IPS-18a (cell line): ENCODE measurements at regions not wholly inside any gene's neighbourhood (a gene's known extent, or its start where the extent isn't known, plus 50 kb on each side); places are given as distances from the start of the nearest gene placed in this dataset.

Source experiments
- H3K27ac ChIP-seq: one replicate; pipeline ENCODE4 v1.5.1; 2013; ENCODE audit warnings: low read length
- H3K27me3 ChIP-seq: one replicate; pipeline ENCODE4 v1.6.1; 2013; ENCODE audit warnings: mild to moderate bottlenecking, low read length; ENCODE audit not compliant: control insufficient read depth, insufficient read depth
- H3K36me3 ChIP-seq: one replicate; pipeline ENCODE4 v1.6.1; 2013; ENCODE audit warnings: low read depth, low read length; ENCODE audit not compliant: control insufficient read depth
- H3K4me1 ChIP-seq: one replicate; pipeline ENCODE4 v1.6.1; 2013; ENCODE audit warnings: low read depth, low read length; ENCODE audit not compliant: control insufficient read depth
- H3K4me3 ChIP-seq: one replicate; pipeline ENCODE4 v1.5.1; 2013; ENCODE audit warnings: low read length
- H3K9ac ChIP-seq: one replicate; pipeline ENCODE4 v1.6.1; 2013; ENCODE audit warnings: mild to moderate bottlenecking, low read length, moderate library complexity
- H3K9me3 ChIP-seq: one replicate; pipeline ENCODE4 v1.6.1; 2013; ENCODE audit warnings: low read depth, low read length; ENCODE audit not compliant: control insufficient read depth

DNA sequence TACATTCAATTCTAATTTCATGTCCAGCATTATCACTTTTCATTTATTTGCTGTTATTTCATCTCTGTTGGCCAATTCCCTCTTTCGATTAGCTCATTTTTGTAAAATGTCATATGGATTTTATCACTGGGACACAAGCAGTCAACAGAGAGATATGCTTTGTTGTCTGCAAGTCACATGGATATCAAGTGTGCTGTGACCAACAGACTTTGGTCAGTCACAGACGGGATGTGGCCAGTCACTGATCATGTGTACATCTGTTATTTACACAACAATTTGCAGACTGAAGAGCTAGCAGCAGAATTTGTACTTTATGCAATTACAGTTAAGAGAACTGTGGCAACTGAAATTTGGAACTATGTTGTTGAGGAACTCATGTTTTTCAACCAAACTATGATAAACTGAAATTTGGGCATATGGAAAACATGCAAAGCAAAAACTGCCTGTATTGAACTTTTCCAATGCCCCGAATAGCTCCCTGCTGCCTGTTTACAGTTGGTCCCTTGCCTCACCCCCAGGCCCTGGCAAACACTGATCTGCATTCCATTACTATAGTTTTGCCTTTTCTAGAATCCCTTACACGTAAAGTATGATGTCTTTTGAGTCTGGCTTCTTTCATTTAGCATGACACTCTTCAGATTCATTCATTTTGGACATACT, 104.4 kb downstream of the RPL22L1 start:
- no peaks in the 10 kb centered on the region for H3K36me3 ChIP-seq
- no peaks in the 10 kb centered on the region for H3K27me3 ChIP-seq
- H3K4me3 ChIP-seq: no peak overlapping the region
- H3K27ac ChIP-seq: no peak overlapping the region
- no peaks in the 10 kb centered on the region for H3K9me3 ChIP-seq
- no peak overlapping the region for H3K9ac ChIP-seq
- H3K4me1 ChIP-seq: peaks cover 5% of the 10 kb centered on the region

DNA sequence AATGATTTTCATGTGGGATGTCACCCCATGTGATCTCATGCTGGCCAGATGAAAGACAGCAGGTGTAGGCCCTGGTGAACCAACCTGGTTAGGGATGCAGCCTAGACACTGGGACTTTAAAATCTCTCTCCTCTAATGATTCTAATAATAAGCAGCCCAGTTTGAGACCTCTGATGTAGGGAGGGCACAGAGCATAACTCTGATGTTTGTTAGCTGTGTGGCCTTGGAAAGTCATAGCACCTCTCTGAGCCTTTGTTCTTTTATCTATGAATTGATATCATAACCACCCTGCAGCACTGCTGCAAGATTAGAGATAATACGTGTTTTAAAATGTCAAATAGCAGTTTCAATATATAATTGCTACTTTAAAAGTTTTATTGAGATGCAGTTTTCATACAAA, 106.0 kb downstream of the RPL22L1 start:
- H3K36me3 ChIP-seq: no peaks in the 10 kb centered on the region
- H3K9ac ChIP-seq: no peak overlapping the region
- no peak overlapping the region for H3K4me3 ChIP-seq
- H3K27me3 ChIP-seq: no peaks in the 10 kb centered on the region
- no peaks in the 10 kb centered on the region for H3K9me3 ChIP-seq
- H3K27ac ChIP-seq: no peak overlapping the region
- peaks cover 5% of the 10 kb centered on the region for H3K4me1 ChIP-seq

- no peaks in the 10 kb centered on the region for H3K36me3 ChIP-seq
- no peak overlapping the region for H3K4me3 ChIP-seq
- no peak overlapping the region for H3K9ac ChIP-seq
- H3K4me1 ChIP-seq: no peaks in the 10 kb centered on the region
- no peaks in the 10 kb centered on the region for H3K9me3 ChIP-seq
- H3K27me3 ChIP-seq: no peaks in the 10 kb centered on the region
- no peak overlapping the region for H3K27ac ChIP-seq
These were observed 107.9 kb downstream of the RPL22L1 start for GRCh38 chr3:170762064-170762463.

DNA sequence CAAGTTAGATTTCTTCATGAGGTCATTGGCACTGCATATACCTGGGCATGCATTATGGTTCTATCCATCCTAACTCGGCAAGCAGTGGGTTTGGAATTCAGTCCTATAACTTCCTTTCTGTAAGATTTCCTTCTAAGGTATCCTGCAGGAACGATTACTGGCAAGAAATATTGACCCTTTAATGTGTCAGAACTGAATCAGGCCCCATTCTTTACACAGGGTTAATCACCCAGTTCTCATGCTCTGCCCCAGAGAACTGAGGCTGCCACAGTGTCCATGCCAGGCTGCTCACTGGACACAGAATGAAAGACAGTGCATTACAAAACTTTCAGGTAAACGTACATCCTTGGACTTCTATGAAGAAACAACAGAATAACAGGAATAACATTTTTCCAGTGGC, 108.9 kb downstream of the RPL22L1 start:
- Histone ChIP-seq H3K9ac (no peak overlapping the region), H3K27ac (no peak overlapping the region)

DNA sequence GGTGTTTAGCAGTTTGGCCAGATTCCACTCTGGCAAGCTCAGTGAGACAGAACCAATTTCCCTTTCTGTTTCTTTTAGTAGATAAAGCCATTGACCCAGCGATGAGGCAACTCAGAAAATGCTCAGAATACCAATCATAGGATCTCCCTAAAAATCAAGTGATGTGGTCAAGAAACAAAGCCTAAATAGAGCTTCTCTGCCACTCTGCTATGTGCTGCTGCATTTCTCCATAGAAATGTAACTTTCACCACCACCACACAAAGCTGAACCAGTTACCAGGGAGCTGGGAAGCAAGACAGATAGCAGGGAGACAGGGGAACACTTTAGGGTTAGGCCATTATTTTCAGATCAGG, 109.8 kb downstream of the RPL22L1 start:
- Histone ChIP-seq H3K9ac (no peak overlapping the region), H3K27ac (no peak overlapping the region)

More for the DNA sequence above, 108.9 kb downstream of the RPL22L1 start:
- no peak overlapping the region for H3K4me3 ChIP-seq
- H3K4me1 ChIP-seq: no peaks in the 10 kb centered on the region
- no peaks in the 10 kb centered on the region for H3K36me3 ChIP-seq
- H3K9me3 ChIP-seq: no peaks in the 10 kb centered on the region
- H3K27me3 ChIP-seq: no peaks in the 10 kb centered on the region

GRCh38 chr3:170759511-170760173, 110.4 kb downstream of the RPL22L1 start:
- Histone ChIP-seq H3K27ac (no peak overlapping the region), H3K27me3 (no peaks in the 10 kb centered on the region), H3K36me3 (no peaks in the 10 kb centered on the region), H3K4me3 (no peak overlapping the region), H3K9me3 (no peaks in the 10 kb centered on the region), H3K4me1 (no peaks in the 10 kb centered on the region), H3K9ac (no peak overlapping the region)

More for the DNA sequence above, 109.8 kb downstream of the RPL22L1 start:
- Histone ChIP-seq H3K4me1 (no peaks in the 10 kb centered on the region), H3K27me3 (no peaks in the 10 kb centered on the region), H3K36me3 (no peaks in the 10 kb centered on the region), H3K4me3 (no peak overlapping the region), H3K9me3 (no peaks in the 10 kb centered on the region)

- Histone ChIP-seq H3K4me1 (no peaks in the 10 kb centered on the region), H3K4me3 (no peak overlapping the region), H3K9me3 (no peaks in the 10 kb centered on the region), H3K27me3 (no peaks in the 10 kb centered on the region), H3K9ac (no peak overlapping the region), H3K27ac (no peak overlapping the region), H3K36me3 (no peaks in the 10 kb centered on the region)
These were observed 113.0 kb downstream of the RPL22L1 start for GRCh38 chr3:170757038-170757437.

DNA sequence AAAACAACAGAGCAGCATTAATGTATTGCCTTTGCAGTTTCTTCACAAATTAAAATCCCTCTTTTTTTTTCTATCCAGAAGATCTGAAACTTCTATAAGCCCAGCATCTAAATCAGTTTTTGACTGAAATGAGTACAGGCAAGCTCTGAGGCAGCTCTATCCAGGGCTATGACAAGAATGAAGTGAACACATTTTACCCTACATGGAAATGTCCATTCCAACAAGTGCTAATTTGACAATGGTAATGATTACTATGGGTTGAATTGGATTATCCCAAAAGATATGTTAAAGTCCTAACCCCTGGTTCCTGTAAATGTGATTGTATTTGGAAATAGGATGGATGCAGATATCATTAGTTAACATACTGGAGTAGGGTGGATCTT, 115.7 kb downstream of the RPL22L1 start:
- Histone ChIP-seq H3K27ac (no peak overlapping the region), H3K27me3 (no peaks in the 10 kb centered on the region), H3K9ac (no peak overlapping the region), H3K9me3 (no peaks in the 10 kb centered on the region), H3K4me1 (no peaks in the 10 kb centered on the region), H3K4me3 (no peak overlapping the region), H3K36me3 (no peaks in the 10 kb centered on the region)

DNA sequence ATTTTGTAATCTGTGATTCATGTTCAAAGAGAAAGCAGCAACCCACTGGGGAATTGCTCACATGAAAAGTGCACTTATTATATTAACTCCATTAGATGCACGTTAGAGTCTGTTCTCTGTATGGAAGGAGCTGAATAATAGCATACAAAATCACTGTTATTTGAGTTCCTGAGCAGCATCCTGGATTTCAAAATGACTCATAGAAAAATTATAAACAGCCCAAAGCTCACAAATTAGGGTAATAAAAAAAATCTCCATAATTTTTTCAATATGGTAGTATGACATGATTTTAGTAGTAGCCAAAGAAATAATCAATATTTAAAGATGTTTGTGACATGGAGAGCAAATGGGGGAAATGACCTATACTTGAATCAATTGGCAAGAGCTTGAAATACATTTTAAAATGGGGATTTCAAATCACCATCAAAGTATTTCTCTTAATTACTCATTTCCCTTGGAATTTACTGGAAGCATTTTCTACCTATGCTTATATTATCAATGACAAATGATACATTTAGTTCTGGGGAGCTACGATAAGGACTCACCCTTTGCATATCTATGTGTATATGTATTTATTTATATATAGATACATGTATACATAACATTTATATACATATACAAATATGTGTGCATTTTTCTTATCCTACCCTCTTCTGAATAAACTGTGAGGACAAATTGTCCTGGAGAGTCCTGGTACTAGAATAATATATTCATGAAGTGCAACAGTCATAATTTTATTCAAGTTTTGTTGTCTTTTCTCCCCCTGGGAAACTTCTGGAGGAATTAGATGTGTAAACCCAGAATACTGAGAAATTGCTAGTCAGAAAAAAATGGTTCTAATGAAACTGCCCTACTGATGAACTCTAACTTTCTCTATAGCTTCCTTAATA, 116.3 kb downstream of the RPL22L1 start:
- Histone ChIP-seq H3K4me3 (no peak overlapping the region), H3K27me3 (no peaks in the 10 kb centered on the region), H3K9ac (no peak overlapping the region), H3K4me1 (no peaks in the 10 kb centered on the region), H3K36me3 (no peaks in the 10 kb centered on the region), H3K27ac (no peak overlapping the region), H3K9me3 (no peaks in the 10 kb centered on the region)

DNA sequence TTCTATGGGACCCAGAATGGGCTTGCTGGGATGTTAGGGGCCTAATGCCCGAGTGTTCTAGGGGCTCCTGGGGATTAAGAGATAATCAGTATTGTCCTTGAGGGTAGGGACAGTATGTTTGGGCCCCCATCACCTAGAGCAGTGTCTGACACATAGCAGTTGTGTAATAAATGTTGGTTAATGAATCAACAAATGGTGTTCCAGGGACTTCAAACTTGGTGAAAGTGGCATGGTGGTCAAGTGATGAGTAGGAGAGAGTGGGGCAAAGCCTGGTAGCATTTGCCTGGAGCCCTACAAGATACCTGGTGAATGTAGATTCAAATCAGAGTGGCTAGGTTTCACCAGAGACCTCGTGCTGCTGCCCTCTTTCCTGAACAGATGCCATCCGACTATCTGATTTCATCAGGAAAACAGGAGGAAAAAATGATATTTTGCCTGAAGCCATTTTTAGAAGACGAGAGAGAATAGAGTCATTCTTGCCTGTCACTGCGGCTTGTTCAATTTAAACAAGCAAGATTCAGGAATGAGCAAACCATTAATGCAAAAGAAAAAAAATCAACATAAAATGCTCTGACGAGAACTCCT, 117.3 kb downstream of the RPL22L1 start:
- Histone ChIP-seq H3K9ac (no peak overlapping the region), H3K27ac (no peak overlapping the region), H3K9me3 (no peaks in the 10 kb centered on the region), H3K4me3 (no peak overlapping the region), H3K4me1 (no peaks in the 10 kb centered on the region), H3K27me3 (no peaks in the 10 kb centered on the region), H3K36me3 (no peaks in the 10 kb centered on the region)

DNA sequence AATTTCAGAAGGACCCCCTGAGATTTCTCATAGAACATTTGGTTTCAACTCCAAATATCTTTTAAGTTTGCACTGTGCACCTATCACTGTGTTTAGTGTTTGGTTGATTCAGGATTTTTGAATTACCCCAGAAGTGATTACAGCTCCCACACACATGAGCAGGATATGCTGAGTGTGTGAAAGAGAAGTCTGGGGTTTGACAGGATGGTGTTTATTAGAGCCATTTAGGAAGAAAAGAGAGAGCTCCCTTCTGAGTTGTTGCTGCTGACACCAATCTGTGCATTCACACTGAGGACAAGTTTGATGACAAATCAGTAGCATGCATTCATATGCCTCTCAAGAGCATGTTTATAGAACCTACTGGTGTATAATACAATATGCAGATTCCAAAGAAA, 118.1 kb downstream of the RPL22L1 start:
- H3K27me3 ChIP-seq: no peaks in the 10 kb centered on the region
- H3K4me3 ChIP-seq: no peak overlapping the region
- H3K36me3 ChIP-seq: no peaks in the 10 kb centered on the region
- H3K27ac ChIP-seq: no peak overlapping the region
- H3K9ac ChIP-seq: no peak overlapping the region
- H3K9me3 ChIP-seq: no peaks in the 10 kb centered on the region
- no peaks in the 10 kb centered on the region for H3K4me1 ChIP-seq
